BLaER1 treated with 17β-estradiol and CSF1 and Interleukin-3, amounts not matched to agents 10 nM and 100 nM (cell line): ENCODE measurements at regions not wholly inside any gene's neighbourhood (a gene's known extent, or its start where the extent isn't known, plus 50 kb on each side); places are given as distances from the start of the nearest gene placed in this dataset.

Source experiments
- H3K27ac ChIP-seq, 11 experiments: shearing (Covaris generic); formaldehyde crosslinking; 2 replicates each; pipeline ENCODE4 v1.8.1; 2022
- H3K27me3 ChIP-seq, 11 experiments: shearing (Covaris generic); formaldehyde crosslinking; 2 replicates each; pipeline ENCODE4 v1.8.1; 2022
- H3K36me3 ChIP-seq, 11 experiments: shearing (Covaris generic); formaldehyde crosslinking; 2 replicates each; pipeline ENCODE4 v1.8.1; 2022
- H3K4me1 ChIP-seq, 10 experiments: shearing (Covaris generic); formaldehyde crosslinking; 2 replicates each; pipeline ENCODE4 v1.8.1; 2022
- H3K4me2 ChIP-seq, 11 experiments: shearing (Covaris generic); formaldehyde crosslinking; 2 replicates each; pipeline ENCODE4 v1.8.1; 2022
- H3K4me3 ChIP-seq, 10 experiments: shearing (Covaris generic); formaldehyde crosslinking; 2 replicates each; pipeline ENCODE4 v1.8.1; 2022
- H3K9ac ChIP-seq, 11 experiments: shearing (Covaris generic); formaldehyde crosslinking; 2 replicates each; pipeline ENCODE4 v1.8.1; 2022
- H3K9me3 ChIP-seq, 11 experiments: shearing (Covaris generic); formaldehyde crosslinking; replicated peaks in 1 of 11; 2 replicates each; pipeline ENCODE4 v1.8.1; 2022
- H4K20me1 ChIP-seq, 11 experiments: shearing (Covaris generic); formaldehyde crosslinking; 2 replicates each; pipeline ENCODE4 v1.8.1; 2022
- Cebpa-rat ChIP-seq, 11 experiments: shearing (Covaris generic); IDR thresholded peaks; 2 replicates each; pipeline ENCODE4 v1.8.1; 2022

DNA sequence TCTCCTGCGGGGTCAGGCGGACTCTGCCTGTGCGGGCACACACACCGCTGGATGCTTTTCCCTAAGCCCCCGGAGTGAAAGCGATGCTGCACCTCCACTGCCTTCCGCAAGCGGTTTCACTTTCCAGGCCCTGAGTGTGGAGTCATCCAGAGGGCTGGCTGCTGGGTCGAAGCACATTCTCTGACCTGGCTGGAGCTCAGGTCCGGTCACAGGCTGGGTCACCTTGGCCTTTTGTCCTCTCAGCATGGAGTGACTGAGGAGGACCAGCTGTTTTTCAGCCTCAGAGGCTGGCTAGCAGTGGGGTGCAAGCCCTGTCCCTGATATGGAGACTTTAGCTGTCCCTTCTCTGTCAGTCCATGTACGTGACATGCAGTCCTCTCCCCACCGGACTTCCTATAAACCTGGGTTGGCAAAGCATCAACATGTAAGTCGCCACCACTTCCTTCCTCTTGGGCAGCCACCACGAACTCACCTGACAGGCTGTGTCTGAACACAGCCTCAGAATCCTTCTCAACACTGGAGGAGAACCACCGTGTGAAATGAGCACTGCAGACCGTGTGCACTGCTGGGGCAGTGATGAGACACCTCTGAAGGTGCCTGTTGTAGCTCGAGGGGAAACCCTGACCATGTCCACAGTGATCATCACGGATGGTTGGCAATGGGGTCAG, 51.3 kb downstream of the GADD45G start:
- Histone ChIP-seq H3K9ac (no peak overlapping the region), H3K9me3 (no peaks in the 10 kb centered on the region), H3K27ac (no peak overlapping the region), H3K4me2 (peak overlapping the region; percentile 18 to 51 (median 41); a peak in 19 of 22 replicates), H4K20me1 (0 out of 22 replicates have a peak, but pooled peaks cover 0 to 4% (median 0%) of the 10 kb centered on the region in 11 experiments), H3K36me3 (no peaks in the 10 kb centered on the region), H3K4me1 (peaks cover 10 to 37% (median 14%) of the 10 kb centered on the region in 10 experiments; a peak in 19 of 20 replicates), H3K27me3 (no peaks in the 10 kb centered on the region), H3K4me3 (no peak overlapping the region)
- no peak for TF ChIP-seq Cebpa-rat (IDR thresholded peaks at IDR 0.05)

DNA sequence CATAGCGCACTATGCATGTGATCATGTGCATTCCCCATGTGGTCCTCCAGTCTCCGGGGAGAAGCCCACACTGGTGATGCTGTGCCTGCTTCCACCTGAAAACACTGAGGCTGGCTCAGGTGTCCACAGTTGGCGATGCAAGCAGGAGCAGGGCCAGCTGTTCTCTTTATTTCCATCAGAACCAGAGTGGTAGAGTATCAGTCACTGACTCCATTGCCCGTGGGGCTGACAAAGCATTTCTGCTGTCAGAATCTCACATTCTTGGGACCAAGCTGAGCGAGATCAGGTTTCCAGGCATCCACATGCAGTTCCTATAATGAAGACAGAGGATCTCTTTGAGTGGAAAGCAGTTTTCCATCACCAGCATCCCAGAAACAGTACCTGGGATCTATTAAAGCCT, 52.5 kb downstream of the GADD45G start:
- no peaks in the 10 kb centered on the region for H3K27me3 ChIP-seq
- no peak overlapping the region for H3K9ac ChIP-seq
- peaks cover 10 to 45% (median 14%) of the 10 kb centered on the region in 10 experiments; a peak in 19 of 20 replicates for H3K4me1 ChIP-seq
- H4K20me1 ChIP-seq, result 0 out of 22 replicates have a peak, but pooled peaks cover 0 to 4% (median 0%) of the 10 kb centered on the region in 11 experiments
- TF ChIP-seq Cebpa-rat (IDR thresholded peaks at IDR 0.05), result no peak
- H3K9me3 ChIP-seq, result no peaks in the 10 kb centered on the region
- no peak overlapping the region for H3K4me3 ChIP-seq
- H3K27ac ChIP-seq, result no peak overlapping the region
- no peaks in the 10 kb centered on the region for H3K36me3 ChIP-seq
- peak overlapping the region in 5 of 11 experiments; percentile 18 to 51 (median 43); a peak in 6 of 22 replicates for H3K4me2 ChIP-seq

DNA sequence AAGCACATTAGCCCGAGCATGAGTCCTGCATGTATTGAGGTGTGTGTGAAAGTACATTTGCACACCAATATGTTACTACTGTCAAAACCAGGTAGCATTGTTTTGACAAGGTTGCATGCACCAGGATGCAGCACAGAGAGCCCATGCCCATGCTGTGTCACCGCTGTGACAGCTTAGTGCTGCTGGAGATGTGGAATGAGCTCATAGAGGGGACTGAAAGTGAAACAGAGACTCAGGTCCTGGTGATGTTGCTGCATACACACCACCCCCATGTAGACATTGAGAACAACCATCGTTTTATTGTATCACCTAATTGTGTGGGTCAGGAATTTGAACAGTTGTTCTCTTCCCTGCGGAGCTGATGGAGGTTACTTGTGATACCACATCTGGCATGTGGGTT, 53.0 kb downstream of the GADD45G start:
- Histone ChIP-seq H3K9me3 (no peaks in the 10 kb centered on the region), H3K27me3 (no peaks in the 10 kb centered on the region), H3K27ac (no peak overlapping the region), H3K4me1 (peaks cover 10 to 45% (median 14%) of the 10 kb centered on the region in 10 experiments; a peak in 19 of 20 replicates), H3K4me2 (no peak overlapping the region), H4K20me1 (0 out of 22 replicates have a peak, but pooled peaks cover 0 to 4% (median 0%) of the 10 kb centered on the region in 11 experiments), H3K9ac (no peak overlapping the region), H3K36me3 (no peaks in the 10 kb centered on the region), H3K4me3 (no peak overlapping the region)
- no peak for TF ChIP-seq Cebpa-rat (IDR thresholded peaks at IDR 0.05)

DNA sequence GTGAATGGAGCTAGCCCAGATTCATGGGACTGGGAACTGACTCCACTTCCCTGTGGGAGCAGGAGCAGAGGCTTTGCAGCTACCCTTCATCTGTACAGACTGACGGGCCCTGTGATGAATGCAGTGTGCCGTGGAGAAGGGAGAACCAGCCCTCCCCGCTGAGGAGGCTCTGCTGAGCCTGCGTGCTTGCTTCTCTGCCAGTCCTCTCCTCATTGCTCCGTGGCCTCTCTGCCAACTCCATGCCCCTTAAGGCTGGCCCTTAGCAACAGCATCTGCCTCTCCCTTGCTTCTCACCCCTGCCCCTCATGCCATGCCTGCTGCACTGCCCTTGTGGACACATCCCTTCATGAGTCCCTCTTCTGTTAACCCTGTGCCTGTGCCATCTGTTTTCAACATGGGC, 53.6 kb downstream of the GADD45G start:
- no peak overlapping the region for H3K4me2 ChIP-seq
- H4K20me1 ChIP-seq, result 0 out of 22 replicates have a peak, but pooled peaks cover 0 to 4% (median 0%) of the 10 kb centered on the region in 11 experiments
- H3K4me1 ChIP-seq, result peaks cover 10 to 49% (median 18%) of the 10 kb centered on the region in 10 experiments; a peak in 19 of 20 replicates
- H3K9me3 ChIP-seq, result no peaks in the 10 kb centered on the region
- no peaks in the 10 kb centered on the region for H3K27me3 ChIP-seq
- H3K27ac ChIP-seq, result no peak overlapping the region
- H3K36me3 ChIP-seq, result no peaks in the 10 kb centered on the region
- H3K9ac ChIP-seq, result no peak overlapping the region
- no peak overlapping the region for H3K4me3 ChIP-seq
- TF ChIP-seq Cebpa-rat (IDR thresholded peaks at IDR 0.05), result no peak

DNA sequence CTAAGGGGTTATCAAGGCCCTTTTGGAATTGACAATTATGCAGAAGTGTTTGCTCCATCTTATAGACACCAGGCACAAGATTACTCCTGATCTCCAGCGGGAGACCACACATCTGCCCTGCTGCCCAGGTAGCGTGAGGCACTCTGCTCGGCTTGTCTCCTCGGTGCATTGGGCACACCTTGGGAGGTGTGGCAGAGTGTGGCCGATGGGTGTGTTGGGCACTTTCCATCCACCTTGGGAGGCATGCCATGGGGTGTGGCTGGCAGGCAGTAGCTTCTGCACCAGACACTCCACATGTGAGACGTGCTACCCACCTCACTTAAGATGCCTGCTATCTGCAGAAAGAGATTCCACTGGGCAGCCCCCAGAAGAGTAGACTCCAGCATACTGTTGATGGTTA, 54.1 kb downstream of the GADD45G start:
- peaks cover 10 to 52% (median 19%) of the 10 kb centered on the region in 10 experiments; a peak in 19 of 20 replicates for H3K4me1 ChIP-seq
- peak overlapping the region in 1 of 11 experiments; percentile 84; a peak in 3 of 22 replicates for H3K4me2 ChIP-seq
- no peak overlapping the region for H3K9ac ChIP-seq

DNA sequence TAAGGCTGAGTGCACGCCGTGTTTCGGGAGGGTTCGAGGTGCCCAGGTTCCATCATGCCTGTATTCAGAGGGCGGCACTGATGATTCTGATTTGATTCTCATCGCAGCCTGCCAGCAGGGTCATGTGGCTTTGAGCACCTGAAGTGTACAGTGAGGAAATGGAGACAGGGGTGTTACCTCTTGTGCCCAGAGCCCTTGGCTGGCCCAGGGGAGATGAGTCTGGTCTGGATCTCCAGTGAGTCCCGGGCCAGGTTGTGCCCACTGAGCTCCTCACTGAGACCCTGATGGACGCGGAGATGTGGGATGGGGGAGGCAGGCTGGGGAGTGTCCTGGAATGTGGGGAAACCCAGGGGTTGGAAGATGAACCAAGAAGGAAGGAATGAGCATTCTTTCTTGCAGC, 54.7 kb downstream of the GADD45G start:
- Histone ChIP-seq H3K36me3 (no peaks in the 10 kb centered on the region), H3K4me3 (no peak overlapping the region), H3K4me1 (peaks cover 10 to 52% (median 19%) of the 10 kb centered on the region in 10 experiments; a peak in 19 of 20 replicates), H3K9me3 (no peaks in the 10 kb centered on the region), H3K27me3 (no peaks in the 10 kb centered on the region), H3K9ac (no peak overlapping the region), H3K4me2 (peak overlapping the region in 3 of 11 experiments; percentile 40 to 84 (median 75); a peak in 5 of 22 replicates), H3K27ac (no peak overlapping the region), H4K20me1 (0 out of 22 replicates have a peak, but pooled peaks cover 0 to 4% (median 0%) of the 10 kb centered on the region in 11 experiments)
- TF ChIP-seq Cebpa-rat (IDR thresholded peaks at IDR 0.05), result no peak

More for the DNA sequence above, 54.1 kb downstream of the GADD45G start:
- Histone ChIP-seq H3K9me3 (no peaks in the 10 kb centered on the region), H3K27me3 (no peaks in the 10 kb centered on the region), H3K36me3 (no peaks in the 10 kb centered on the region), H3K27ac (no peak overlapping the region), H3K4me3 (no peak overlapping the region), H4K20me1 (0 out of 22 replicates have a peak, but pooled peaks cover 0 to 4% (median 0%) of the 10 kb centered on the region in 11 experiments)
- no peak for TF ChIP-seq Cebpa-rat (IDR thresholded peaks at IDR 0.05)

DNA sequence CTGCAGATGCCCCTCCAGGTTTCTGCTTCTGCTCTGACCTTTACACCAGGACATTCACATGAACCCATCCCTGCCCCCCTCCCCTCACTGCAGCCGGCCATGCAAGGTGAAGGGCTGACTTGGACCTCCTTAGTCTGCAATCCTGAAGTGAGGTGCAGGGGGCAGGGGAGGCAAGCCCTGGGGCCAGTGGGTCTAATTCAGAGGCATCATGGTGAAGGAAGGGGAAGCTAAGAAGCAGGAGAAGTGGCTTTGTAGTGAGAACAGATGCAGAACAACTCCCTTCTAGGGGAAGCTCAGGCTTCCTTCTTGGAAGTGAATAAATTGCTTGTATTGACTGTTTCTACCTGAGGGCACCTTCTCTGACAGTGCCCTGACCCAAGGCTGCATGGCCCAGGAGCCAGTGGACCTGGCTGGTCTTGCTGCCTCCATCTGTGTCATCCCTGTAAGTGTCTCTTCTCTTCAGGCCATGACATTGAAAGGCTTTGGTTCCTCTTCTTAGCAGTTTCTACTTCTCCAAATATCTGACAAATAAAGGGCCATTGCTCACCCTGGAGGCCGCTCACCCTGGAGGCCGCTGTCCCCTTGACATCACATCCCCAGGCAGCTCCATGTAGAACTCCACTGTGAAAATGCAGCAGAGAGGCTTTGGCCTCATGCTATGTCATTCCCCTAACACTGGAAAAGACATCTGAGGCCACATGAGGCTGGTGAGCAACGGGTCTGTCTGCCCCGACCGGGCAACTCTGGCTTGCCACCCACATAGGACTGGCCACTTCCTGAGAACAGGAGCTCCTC, 55.3 kb downstream of the GADD45G start:
- no peak for TF ChIP-seq Cebpa-rat (IDR thresholded peaks at IDR 0.05)
- peaks cover 10 to 48% (median 23%) of the 10 kb centered on the region in 10 experiments for H3K4me1 ChIP-seq
- H3K27ac ChIP-seq, result peak overlapping the region in 2 of 11 experiments; percentile 2 to 34; a peak in 3 of 22 replicates
- no peak overlapping the region for H3K4me3 ChIP-seq
- H3K9me3 ChIP-seq, result no peaks in the 10 kb centered on the region
- no peaks in the 10 kb centered on the region for H3K36me3 ChIP-seq
- H3K4me2 ChIP-seq, result peak overlapping the region in 3 of 11 experiments; percentile 40 to 84 (median 75); a peak in 6 of 22 replicates
- H4K20me1 ChIP-seq, result 0 out of 22 replicates have a peak, but pooled peaks cover 0 to 4% (median 0%) of the 10 kb centered on the region in 11 experiments
- H3K27me3 ChIP-seq, result no peaks in the 10 kb centered on the region
- H3K9ac ChIP-seq, result no peak overlapping the region

DNA sequence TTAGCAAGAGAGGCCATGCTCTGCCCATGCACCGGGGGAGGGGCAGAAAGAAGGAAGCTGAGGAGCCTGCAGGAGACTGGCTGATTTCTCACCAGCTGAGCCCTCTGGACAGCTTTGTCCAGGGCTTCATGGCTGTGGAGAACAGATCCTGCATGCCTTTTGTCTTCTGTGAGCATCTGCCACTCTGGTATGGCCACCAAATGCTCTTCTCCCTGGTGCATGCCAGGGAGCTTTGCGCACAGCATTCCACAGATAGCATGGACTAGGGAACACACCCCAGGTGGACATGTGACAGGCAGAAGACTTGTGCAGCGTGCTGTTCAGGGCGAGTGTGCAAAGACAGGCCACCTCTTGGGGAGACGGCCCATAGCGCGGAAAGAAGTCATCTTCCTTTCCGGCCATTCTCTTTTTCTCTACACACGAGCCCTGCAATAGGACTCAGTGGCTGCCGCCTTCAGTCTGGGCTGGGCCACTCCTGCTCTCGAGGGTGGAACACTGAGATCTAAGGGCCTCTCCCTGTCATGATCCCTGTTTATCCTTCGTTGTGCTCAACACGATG, 56.7 kb downstream of the GADD45G start:
- Histone ChIP-seq H4K20me1 (0 out of 22 replicates have a peak, but pooled peaks cover 0 to 4% (median 0%) of the 10 kb centered on the region in 11 experiments), H3K4me2 (peak overlapping the region in 2 of 11 experiments; percentile 75 to 84; a peak in 4 of 22 replicates), H3K36me3 (no peaks in the 10 kb centered on the region), H3K27me3 (no peaks in the 10 kb centered on the region), H3K27ac (no peak overlapping the region), H3K4me1 (peaks cover 4 to 39% (median 18%) of the 10 kb centered on the region in 10 experiments), H3K9ac (no peak overlapping the region), H3K9me3 (no peaks in the 10 kb centered on the region), H3K4me3 (no peak overlapping the region)
- no peak for TF ChIP-seq Cebpa-rat (IDR thresholded peaks at IDR 0.05)
